ENCODE measurements at regions not wholly inside any gene's neighbourhood (a gene's known extent, or its start where the extent isn't known, plus 50 kb on each side); places are given as distances from the start of the nearest gene placed in this dataset.

DNA sequence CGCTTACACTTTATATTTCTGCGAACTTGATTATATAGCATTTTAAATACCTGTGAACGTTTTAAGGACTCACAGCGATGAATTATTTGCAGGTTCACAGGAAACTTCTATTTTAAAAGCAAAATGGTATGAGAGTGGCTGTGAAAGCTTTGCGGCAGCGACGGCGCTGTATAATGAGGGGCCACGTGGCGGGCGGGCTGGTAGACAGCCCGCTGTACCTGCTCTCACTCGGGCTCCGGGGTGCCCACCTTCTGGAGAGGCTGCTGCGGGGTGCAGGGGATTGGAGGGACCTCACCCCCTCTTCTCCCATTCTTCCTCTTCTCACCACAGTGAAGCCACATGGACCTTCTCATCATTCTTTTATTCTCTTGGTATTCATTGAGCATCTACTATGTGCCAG, 164.2 kb upstream of the MYL2 start:
- TF ChIP-seq CTCF (IDR thresholded peaks at IDR 0.05; ENCODE audit: insufficient read depth, low read length) (no peak), POLR2AphosphoS5 (IDR thresholded peaks at IDR 0.05; ENCODE audit: low read depth) (no peak)

All from HL-60 (cell line).